DMS 273 (cell line): ENCODE measurements at regions not wholly inside any gene's neighbourhood (a gene's known extent, or its start where the extent isn't known, plus 50 kb on each side); places are given as distances from the start of the nearest gene placed in this dataset.

ENCODE experiments used
- DNase-seq: peaks from one replicate; lab custom pipeline; 2025; ENCODE audit not compliant: unreplicated experiment; lab: John Stamatoyannopoulos, UW

DNA sequence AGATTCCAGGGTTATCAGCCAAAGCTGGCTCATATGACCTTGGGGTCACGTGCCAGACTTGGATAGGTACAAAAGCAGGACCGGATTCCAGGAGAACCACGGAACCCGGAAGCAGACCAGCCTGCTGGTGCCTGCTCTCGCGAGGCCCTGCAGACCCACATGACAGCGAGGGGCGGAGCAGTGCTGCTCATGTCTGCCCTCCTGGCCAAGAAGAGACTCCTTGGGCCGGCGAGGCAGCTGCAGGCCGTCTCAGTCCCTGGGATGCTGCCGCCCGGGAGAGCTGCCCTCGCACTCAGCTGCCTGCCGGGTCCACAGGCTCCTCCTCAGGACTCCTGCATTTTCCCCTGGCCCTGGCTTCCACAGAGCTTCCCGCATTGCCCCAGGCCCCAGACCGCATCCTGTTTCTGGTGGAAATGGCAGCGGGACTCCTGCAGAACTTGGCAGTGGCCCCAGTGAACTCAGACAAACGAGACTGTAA is 739.5 kb downstream of the SOCS6 start:
- peak; percentile 3 for DNase-seq

DNA sequence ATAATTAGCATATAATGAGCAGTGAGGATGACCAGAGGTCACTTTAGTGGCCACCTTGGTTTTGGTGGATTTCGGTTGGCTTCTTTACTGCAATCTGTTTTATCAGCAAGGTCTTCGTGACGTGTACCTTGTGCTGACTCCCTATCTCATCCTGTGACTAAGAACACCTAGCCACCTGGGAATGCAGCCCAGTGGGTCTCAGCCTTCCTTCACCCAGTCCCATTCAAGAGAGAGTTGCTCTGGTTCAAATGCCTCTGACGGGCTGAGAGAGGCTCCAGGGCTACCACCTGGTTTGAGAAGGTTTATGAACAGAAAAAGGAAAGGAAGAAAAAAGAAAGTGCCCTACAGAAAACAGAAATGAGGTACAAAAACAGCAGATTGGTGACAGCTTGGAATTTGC is 738.7 kb downstream of the SOCS6 start:
- no peak for DNase-seq

DNA sequence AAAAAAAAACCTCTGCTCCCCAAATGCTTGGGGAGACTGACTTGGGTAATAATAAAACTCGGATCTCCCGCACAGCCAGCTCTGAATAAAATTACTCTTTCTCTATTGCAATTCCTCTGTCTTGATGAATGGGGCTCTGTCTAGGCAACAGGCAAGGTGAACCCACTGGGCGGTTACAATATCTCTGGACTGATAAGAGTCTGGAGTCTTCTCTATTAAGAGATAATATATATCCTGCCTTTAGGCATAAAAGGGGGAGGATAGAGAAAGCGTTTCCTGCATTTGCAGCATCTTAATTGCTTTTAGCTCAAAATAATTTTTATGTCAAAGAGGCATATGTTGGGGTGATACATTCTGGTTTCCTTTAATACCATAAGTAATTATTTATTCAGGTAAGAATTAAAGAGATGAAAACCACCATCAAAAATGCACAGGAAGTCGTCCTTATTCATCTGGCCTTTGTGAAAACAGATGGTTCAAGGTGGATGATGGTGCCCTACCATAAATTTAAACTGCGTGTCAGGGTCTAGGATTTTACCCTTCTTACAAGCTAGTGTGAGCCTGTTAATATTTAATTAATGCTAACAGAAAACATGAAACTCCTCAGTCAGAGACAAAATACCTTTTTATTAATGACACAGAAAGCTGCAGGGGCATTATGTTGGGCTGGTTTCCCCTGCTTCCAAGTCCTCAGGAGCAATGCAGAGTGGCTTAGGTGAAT is 736.8 kb downstream of the SOCS6 start:
- DNase-seq: no peak

DNA sequence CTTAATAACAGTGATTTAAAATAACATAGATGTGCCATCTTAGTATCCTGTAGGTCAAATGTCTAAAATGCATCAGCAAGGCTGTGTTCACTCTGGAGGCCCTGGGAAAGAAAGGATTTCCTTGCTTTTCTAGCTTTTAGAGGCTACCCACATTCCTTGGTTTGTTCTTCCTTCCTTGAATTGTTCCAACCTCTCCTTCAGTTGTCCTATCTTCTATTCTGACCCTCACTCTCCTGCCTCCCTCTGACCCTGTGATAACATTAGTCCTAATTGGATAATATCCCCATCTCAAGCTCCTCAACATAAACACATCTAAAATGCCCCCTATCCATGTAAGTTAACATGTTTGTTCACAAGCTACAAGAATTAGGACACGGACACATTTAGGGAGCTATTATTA is 733.5 kb downstream of the SOCS6 start:
- no peak for DNase-seq

DNA sequence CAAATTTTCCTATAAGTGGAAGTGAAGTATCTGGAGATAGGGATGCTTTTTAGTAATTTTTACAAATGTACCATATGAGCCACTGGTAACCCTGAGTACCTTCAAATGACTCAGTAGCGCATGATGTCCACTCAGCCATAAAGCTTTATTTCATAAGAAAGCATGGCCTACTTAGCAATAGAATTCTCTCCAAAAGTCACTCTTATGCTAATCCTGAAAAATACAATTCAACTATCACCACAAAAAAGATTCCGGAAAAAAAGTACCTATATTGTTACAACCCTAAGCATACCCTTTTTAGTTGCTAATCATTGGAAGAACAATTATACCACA is 732.2 kb downstream of the SOCS6 start:
- no peak for DNase-seq

DNA sequence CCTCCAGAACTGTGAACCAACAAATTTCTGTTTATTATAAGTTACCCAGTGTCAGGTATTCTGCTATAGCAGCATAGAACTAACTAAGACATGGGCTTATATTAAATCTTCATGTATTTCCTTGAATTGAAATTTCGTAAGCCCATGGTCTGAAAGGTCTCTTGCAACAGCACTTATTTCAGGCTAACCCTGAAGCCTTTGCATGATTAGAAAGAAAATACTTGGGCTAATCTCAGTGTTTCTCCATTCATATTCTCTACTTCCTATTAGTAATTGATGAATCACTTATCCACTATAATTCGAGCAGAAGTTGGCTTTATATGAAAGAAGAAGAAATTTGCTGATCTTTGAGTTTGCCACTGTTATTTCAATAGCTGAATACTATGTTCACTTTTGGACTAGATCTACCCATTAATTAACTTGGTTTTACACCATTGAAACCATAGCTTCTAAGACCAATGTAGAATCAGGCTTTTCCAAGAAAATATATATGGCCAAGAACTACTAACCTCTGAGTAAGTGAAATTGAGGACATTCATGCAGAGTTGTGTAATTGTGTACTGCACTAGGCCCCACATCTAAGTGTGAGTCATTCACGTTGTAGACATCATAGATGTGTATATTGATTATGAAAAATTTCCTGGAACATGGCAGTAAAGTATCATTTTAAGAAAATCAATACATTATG is 731.6 kb downstream of the SOCS6 start:
- no peak for DNase-seq

DNA sequence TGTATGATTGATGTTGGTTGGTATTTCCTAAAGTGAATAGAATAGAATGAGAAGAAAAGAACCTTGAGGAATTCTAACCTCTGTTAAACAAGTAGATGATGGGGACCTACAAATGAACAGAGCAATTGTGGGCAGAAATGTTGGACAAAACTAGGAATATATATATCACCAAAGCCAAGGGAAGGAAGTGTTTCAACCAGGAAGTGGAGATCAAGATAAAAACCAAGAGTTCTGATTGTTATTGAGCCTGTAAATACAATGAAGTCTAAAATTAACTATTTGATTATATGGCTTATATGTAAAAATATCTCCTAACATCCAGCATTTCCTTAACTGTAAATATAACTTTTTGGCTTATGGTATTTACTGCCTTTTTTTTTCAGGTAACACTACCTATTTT is 730.0 kb downstream of the SOCS6 start:
- DNase-seq: no peak

DNA sequence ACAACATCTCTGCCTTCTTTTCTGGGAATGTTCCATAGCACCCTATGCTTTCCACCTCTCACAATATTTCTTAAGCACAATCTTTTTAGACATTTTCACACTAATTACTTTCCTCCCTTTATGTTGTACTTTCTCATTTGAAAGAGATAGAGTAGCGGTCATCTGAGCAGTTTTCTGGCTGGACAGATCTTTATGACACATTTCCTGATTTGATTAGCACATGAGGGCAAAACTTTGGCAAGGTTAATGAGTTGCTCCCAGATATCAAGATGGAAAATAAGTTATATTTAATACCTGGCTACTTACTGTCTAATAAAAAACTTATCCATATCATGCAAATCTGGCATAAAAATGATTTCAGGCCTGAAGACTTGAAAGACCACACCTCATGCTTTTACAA is 723.9 kb downstream of the SOCS6 start:
- no peak for DNase-seq

DNA sequence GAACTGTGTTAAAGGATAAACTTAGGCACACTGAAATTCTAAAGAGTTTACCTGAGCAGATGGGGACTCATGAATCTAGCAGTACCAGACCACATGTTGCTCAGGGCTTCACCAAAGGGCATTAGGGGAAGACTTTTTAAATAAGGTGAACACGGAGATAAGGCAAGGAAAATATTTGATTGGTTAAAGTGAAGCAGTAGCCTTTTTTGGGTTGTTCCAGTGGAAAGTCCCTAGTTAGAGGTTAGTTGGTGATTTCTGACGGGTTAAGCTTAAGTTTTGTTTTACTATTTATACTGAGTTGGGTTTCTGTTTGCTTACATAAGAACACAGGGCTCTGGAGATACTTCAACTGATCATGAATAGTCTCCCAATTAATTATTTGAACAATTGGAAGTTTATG is 722.5 kb downstream of the SOCS6 start:
- DNase-seq: no peak

DNA sequence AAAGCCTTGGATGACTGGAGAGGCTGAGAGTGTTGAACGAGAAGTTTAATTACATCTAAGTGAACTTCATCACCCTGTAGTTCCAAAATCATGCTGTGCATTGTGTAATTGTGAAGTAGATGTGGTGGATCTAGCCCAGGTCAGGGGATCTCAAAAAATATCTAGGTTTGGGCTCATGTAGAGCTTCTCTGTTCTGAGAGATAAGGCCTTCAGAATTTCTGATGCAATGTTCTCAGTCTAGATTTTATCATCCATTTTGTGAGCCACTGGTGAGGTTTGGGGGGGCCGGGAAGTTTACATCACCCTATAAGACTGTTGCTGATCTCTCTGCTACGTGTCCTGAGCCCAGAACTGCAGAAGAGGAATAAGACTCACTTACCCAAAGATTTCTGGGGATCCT is 719.4 kb downstream of the SOCS6 start:
- no peak for DNase-seq

DNA sequence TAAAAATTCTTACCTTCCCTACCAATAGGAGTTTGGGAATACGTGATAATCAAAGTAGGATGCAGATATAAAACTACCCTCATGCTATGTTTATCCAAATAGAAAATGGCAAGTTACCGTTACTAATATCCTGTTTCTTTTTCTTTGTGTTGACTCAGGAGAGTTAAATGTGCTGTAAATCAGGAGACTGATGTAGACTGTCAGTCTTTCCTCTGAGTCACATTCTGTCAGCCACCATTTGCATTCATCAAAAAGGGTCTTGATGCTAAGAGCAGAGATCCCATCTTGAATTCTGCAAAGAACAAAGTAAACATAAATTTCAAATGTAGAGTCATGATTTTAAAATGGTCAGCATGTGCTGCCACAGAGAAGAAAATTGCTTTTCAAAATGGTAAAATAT is 712.8 kb downstream of the SOCS6 start:
- DNase-seq: no peak

DNA sequence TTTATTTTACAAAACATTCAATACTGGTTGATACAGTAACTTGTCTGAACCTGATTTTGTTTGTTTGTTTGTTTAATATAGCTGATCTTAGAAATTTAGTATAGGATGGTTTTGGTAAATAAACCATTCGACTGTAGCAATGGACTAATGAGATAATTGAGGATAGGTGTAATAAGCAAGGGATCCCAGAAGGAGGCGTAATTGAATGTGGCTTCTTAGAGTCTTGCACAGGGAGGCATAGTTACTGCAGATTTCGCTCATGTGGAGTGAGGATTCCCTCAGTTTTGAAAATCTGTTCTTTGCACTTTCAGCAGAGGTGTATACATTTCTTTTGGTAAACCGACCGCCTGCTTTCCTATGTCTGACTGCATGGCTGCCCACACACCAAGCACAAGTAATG is 709.6 kb downstream of the SOCS6 start:
- peak; percentile 14 for DNase-seq

DNA sequence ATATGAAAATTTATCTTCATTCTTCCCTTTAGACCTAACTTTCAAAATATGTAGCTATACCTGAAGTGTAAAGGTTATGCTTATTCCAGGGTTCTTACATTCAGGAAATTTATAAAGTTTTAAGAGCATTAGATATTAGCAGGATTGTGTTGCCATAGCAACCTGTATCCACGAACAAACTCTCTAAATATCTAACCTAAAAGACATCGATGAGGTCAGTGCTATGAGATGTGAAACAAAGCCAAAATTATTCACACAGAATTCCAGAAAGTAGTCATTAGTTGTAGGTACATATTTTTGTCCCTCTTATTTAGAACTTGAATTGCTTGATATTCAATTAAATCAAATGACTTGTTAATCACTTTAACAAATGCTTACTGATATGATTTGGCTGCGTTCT is 705.3 kb downstream of the SOCS6 start:
- no peak for DNase-seq

DNA sequence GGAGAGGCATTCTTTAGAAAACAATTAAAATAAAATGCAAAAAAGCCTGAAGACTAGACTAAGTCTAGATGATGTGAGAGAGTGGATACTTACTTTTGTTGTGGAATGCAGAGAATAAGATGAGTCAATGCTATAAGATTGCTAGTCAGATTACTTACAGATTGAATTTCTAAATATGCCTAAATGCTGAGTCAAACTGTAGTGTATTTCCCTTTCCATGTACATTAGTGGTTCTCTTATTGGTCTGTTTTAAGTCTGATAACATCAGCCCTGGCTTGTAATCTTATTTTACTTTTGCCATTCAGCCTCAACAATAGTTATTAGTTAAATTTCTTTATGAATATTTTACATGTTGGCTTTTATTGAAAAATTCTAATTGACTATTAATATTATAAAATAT is 702.7 kb downstream of the SOCS6 start:
- DNase-seq: no peak

DNA sequence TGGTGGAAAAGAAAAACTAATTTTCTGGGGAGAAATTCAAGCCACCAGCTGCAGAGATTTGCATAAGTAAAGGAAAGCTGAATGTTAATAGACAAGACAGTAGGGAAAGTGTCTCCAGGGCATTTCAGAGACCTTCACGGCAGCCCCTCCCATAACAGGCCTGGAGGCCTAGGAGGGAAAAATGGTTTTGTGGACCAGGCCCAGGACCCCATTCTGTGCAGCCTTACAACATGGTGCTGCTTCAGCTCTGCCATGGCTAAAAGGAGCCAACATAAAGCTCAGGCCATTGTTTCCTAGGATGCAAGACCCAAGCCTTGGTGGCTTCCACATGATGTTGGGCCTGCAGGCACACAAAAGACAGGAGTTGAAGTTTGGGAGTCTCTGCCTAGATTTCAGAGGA is 697.1 kb downstream of the SOCS6 start:
- DNase-seq: no peak

DNA sequence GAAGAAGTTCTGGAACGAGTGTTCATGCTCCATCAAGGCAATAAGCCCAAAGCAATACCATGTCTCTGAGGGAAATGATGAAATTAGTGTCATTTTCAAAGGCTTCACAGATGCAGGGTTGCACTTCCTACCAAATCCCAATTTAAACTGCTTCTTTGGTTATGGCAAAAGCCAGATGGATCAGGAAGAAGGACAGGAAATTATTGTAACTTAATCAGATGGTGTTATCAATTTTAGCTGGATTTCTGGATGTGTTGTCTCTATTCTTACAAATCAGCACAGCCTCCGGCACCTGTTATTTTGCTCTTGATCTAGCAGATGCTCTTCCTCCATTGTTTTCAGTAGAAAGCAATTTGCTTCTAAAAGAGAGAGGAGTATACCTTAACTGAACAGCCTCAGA is 693.4 kb downstream of the SOCS6 start:
- no peak for DNase-seq

DNA sequence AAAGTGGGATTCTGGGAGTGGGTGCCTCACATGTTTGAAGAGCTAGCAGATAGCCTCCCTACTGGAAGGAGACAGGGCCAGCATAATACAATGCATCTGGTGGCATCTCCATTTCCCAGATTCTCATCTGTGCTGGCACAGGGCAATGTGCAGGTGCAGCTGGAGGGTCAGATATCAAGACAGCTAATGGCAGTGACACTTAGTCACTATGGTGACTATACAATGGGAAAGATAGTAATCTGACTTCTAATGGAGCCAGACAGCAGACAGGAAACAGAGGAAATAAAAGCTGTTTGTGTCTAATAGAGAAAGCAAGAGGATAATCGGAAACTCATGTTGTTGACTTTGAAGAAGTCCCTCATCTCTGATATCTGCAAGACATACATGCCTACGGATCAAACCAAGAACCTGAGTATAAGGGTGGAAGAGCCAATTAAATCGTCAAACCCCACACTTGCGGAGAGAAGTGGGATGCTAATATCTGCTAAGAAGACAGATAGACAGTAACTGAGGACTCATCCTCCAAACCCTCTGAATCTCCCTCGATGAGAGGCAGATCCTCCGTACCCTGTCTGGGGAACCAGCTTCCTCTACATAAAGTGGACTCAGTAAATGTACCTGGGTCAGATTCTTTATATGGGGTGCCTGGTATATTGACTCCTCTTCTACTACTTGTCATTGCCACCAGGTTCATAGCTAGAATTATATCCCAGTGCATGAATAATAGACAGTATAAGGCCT is 692.7 kb downstream of the SOCS6 start:
- DNase-seq: no peak

DNA sequence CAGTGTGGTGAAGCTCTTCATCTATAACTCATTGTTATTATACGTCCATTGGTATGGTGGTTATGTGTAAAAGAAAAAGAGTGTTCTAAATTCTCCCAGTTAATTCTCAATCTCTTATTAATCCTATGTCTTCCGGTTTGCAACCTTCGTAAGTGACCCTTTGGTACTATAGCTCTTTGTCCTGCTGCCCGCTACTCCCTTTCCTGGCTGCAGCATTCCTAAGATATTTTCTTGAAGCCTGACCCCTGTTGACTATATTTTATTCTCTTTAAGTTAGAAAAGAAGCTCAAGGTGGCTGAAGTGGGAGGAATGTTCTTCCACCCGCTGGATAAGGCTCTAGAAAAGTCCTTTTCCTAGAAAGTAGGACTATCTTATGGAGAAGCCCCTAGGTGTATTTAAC is 684.8 kb downstream of the SOCS6 start:
- DNase-seq: no peak

DNA sequence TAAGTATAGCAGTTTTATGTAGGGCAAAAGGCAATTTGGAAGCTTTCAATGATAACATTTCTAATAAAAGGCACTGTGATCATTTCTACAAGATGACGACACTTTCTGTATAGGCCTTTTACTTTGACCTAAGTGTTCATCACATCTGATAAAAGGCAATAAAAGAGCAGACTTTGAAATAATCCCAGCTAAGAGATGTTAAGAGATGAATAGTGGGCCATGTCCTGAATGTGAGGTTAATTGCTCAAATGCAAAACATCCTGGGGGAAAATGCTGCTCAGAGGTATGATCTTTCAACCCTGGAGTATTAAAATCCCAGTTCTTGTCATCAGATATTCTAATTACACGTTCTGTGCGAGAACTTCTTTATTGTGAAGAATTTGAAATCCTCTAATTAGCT is 677.6 kb downstream of the SOCS6 start:
- no peak for DNase-seq

DNA sequence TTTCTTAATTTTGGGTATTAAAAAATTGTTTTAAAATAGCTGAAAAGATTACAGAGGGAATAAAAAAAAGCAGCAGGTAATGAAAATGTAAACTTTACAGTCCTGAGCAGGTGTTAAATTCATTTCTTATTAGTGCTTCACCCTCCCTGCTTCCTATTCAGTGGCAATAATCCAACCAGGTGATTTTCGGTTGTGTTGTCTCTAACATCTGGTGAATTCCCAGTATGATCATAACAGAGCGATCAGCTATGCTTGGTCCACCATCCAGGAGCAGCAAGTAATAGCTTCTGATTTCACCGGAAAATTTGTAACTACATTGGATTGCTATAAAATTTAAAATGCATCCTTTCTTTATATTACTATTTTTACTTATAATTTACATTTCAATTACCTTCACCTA is 673.1 kb downstream of the SOCS6 start:
- no peak for DNase-seq

DNA sequence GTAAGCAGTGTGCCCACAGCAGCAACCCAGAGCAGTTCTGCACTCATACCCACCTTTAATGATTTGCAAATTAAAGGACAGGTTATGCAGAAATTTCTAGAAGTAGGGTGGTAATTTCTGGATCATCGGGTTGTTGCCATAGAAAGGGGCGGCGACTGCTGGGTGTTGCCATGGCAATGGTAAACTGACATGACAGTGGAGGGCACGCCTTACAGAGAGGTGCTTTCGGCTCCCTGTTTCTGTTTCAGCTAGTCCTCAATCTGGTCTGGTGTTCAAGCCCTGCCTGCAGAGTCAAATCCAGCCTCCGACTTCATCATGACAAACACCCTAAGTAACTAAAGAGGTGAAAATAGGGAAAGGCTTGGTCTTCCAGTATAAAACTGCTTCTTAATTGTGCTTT is 667.7 kb downstream of the SOCS6 start:
- no peak for DNase-seq

DNA sequence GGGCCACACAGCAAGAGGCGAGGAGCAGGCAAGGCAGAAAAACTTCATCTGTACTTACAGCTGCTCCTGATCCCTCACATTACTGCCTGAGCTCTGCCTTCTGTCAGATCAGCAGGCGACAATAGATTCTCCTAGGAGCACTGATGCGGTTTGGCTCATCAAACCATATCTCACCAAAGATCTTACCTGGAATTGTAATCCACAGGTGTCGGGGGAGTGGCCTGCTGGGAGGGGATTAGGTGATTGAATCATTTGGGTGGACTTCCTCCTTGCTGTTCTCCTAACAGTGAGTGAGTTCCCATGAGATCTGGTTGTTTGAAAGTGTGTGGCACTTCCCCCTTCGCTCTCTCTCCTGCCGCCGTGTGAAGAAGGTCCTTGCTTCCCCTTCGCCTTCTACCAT is 647.3 kb downstream of the SOCS6 start:
- DNase-seq: no peak
